OCI-LY7 (cell line): ENCODE measurements at regions not wholly inside any gene's neighbourhood (a gene's known extent, or its start where the extent isn't known, plus 50 kb on each side); places are given as distances from the start of the nearest gene placed in this dataset.

Source experiments
- BruUV-seq: library from RNA; stranded (reverse); fragments of 400-500 nt; replicated peaks from 2 replicates; lab custom pipeline; 2021; lab: Mats Ljungman, UMichigan
- CTCF ChIA-PET: fragments of 300-600 bp; sonication (Branson Sonifier 250); formaldehyde crosslinking; loops from one replicate; lab custom pipeline; 2022; ENCODE audit warnings: antibody characterized with exemption; ENCODE audit not compliant: unreplicated experiment; lab: Charles Lee
- POLR2A ChIA-PET: fragments of 300-600 bp; sonication (Branson Sonifier 250); formaldehyde crosslinking; loops from one replicate; lab custom pipeline; 2022; ENCODE audit warnings: antibody characterized with exemption; lab: Charles Lee
- DNase-seq: peaks from one replicate; pipeline ENCODE4 v3.0.0-alpha.2; 2015; ENCODE audit warnings: low spot score
- H2AFZ ChIP-seq: fragments of 200-600 bp; sonication (generic), shearing (Covaris generic); 2 replicates; pipeline ENCODE4 v1.6.1; 2014; ENCODE audit warnings: mild to moderate bottlenecking, antibody characterized with exemption, low read length, moderate library complexity
- H3K27ac ChIP-seq: fragments of 200-600 bp; sonication (generic); 2 replicates; pipeline ENCODE4 v1.5.1; 2014; ENCODE audit warnings: mixed run types, low read depth, mild to moderate bottlenecking, moderate library complexity, low read length, inconsistent platforms; ENCODE audit not compliant: poor library complexity, severe bottlenecking
- H3K36me3 ChIP-seq: fragments of 200-600 bp; sonication (generic); 2 replicates; pipeline ENCODE4 v1.6.1; 2014; ENCODE audit warnings: mild to moderate bottlenecking, antibody characterized with exemption, low read length, moderate library complexity, mixed read lengths; ENCODE audit not compliant: insufficient read depth
- H3K4me1 ChIP-seq: fragments of 200-600 bp; sonication (generic); 2 replicates; pipeline ENCODE4 v1.5.1; 2014; ENCODE audit warnings: mild to moderate bottlenecking, low read length; ENCODE audit not compliant: insufficient read depth, poor library complexity, severe bottlenecking
- H3K4me2 ChIP-seq: fragments of 200-600 bp; sonication (generic); 2 replicates; pipeline ENCODE4 v1.6.1; 2014; ENCODE audit warnings: mild to moderate bottlenecking, low read length
- H3K4me3 ChIP-seq: fragments of 200-600 bp; sonication (generic); 2 replicates; pipeline ENCODE4 v1.5.1; 2014; ENCODE audit warnings: mild to moderate bottlenecking, low read depth, low read length; ENCODE audit not compliant: poor library complexity, severe bottlenecking
- H3K79me2 ChIP-seq: fragments of 200-600 bp; sonication (generic); 2 replicates; pipeline ENCODE4 v1.6.1; 2016; ENCODE audit warnings: low read depth, mild to moderate bottlenecking, low read length, moderate library complexity, mixed read lengths; ENCODE audit not compliant: insufficient read depth
- H3K9me2 ChIP-seq: fragments of 200-600 bp; sonication (generic); 2 replicates; pipeline ENCODE4 v1.6.1; 2016; ENCODE audit warnings: mild to moderate bottlenecking, low read length, mixed read lengths; ENCODE audit not compliant: insufficient read depth
- H3K9me3 ChIP-seq: fragments of 200-600 bp; sonication (generic); 2 replicates; pipeline ENCODE4 v1.6.1; 2014; ENCODE audit warnings: mild to moderate bottlenecking, mixed run types, low read length, mixed read lengths
- H4K20me1 ChIP-seq: fragments of 200-600 bp; sonication (generic); 2 replicates; pipeline ENCODE4 v1.6.1; 2014; ENCODE audit warnings: mild to moderate bottlenecking, antibody characterized with exemption, low read length, moderate library complexity, mixed read lengths; ENCODE audit not compliant: insufficient read depth
- CTCF ChIP-seq: fragments of 200-600 bp; sonication (generic); conservative IDR thresholded peaks from 2 replicates; pipeline ENCODE4 v1.5.1; 2014; ENCODE audit warnings: mild to moderate bottlenecking, antibody characterized with exemption, low read length, moderate library complexity, mixed read lengths
- EZH2phosphoT487 ChIP-seq: fragments of 200-600 bp; sonication (generic); IDR thresholded peaks from 2 replicates; pipeline ENCODE4 v1.6.1; 2018; ENCODE audit warnings: low read depth, borderline replicate concordance, mild to moderate bottlenecking, mixed run types, antibody characterized with exemption, low read length, moderate library complexity, mixed read lengths
- intact Hi-C: fragments of 100-400 bp; cut with micrococcal nuclease; formaldehyde crosslinking; loops from one replicate; pipeline ENCODE4 v1.10.0; 2022; ENCODE audit not compliant: unreplicated experiment

GRCh38 chr2:19101968-19102367, 256.5 kb downstream of the OSR1 start:
- intact Hi-C loops, result no loop called here
- no peak overlapping the region for H2AFZ ChIP-seq
- no peaks in the 10 kb centered on the region for H3K9me3 ChIP-seq
- ChIA-PET CTCF (no interaction called here), POLR2A (no interaction called here)
- BruUV-seq, result no TSS peak
- no peaks in the 10 kb centered on the region for H3K79me2 ChIP-seq
- H3K9me2 ChIP-seq, result no peaks in the 10 kb centered on the region
- no peak for TF ChIP-seq EZH2phosphoT487
- TF ChIP-seq CTCF, result no peak
- H3K4me3 ChIP-seq, result no peak overlapping the region
- H4K20me1 ChIP-seq, result no peaks in the 10 kb centered on the region
- DNase-seq, result no peak
- H3K27ac ChIP-seq, result no peak overlapping the region
- no peak overlapping the region for H3K4me2 ChIP-seq
- H3K4me1 ChIP-seq, result no peaks in the 10 kb centered on the region
- H3K36me3 ChIP-seq, result no peaks in the 10 kb centered on the region

- Histone ChIP-seq H3K4me3 (no peak overlapping the region), H3K27ac (no peak overlapping the region), H2AFZ (no peak overlapping the region), H3K9me2 (no peaks in the 10 kb centered on the region), H3K4me1 (no peaks in the 10 kb centered on the region), H3K79me2 (no peaks in the 10 kb centered on the region), H3K4me2 (no peak overlapping the region), H4K20me1 (no peaks in the 10 kb centered on the region), H3K36me3 (no peaks in the 10 kb centered on the region), H3K9me3 (no peaks in the 10 kb centered on the region)
- intact Hi-C loops, result no loop called here
- BruUV-seq, result no TSS peak
- no peak for TF ChIP-seq CTCF
- ChIA-PET CTCF (no interaction called here), POLR2A (interaction anchor here (0.6 kb wide), 1 partner anchor 363 kb away, joined by 3 read pairs; no protein-coding TSS in a partner anchor)
- DNase-seq, result no peak
These were observed 257.9 kb downstream of the OSR1 start for GRCh38 chr2:19100570-19100969.

- ChIA-PET CTCF (no interaction called here), POLR2A (interaction anchor here (0.6 kb wide), 1 partner anchor 292 kb away, joined by 6 read pairs; no protein-coding TSS in a partner anchor)
- Histone ChIP-seq H3K4me3 (no peak overlapping the region), H4K20me1 (no peaks in the 10 kb centered on the region), H3K36me3 (no peaks in the 10 kb centered on the region), H2AFZ (no peak overlapping the region), H3K4me1 (no peaks in the 10 kb centered on the region), H3K4me2 (no peak overlapping the region), H3K79me2 (no peaks in the 10 kb centered on the region), H3K27ac (no peak overlapping the region), H3K9me3 (no peaks in the 10 kb centered on the region), H3K9me2 (no peaks in the 10 kb centered on the region)
- TF ChIP-seq EZH2phosphoT487, result no peak
- TF ChIP-seq CTCF, result no peak
- BruUV-seq, result no TSS peak
- intact Hi-C loops, result no loop called here
- peak; percentile 20 for DNase-seq
These were observed 259.2 kb downstream of the OSR1 start for GRCh38 chr2:19099181-19099580.
